HFFc6 (cell line): ENCODE measurements at regions not wholly inside any gene's neighbourhood (a gene's known extent, or its start where the extent isn't known, plus 50 kb on each side); places are given as distances from the start of the nearest gene placed in this dataset.

Experiments used
- DNase-seq: peaks from one replicate; pipeline ENCODE4 v3.0.0-alpha.2; 2018
- H3K27ac Mint-ChIP-seq: 2 replicates; pipeline ENCODE4 v1.8.0; 2020; ENCODE audit warnings: mild to moderate bottlenecking, mixed read lengths
- H3K27me3 Mint-ChIP-seq: 2 replicates; pipeline ENCODE4 v1.8.0; 2021; ENCODE audit warnings: mild to moderate bottlenecking, moderate library complexity, mixed read lengths; ENCODE audit not compliant: insufficient read depth
- H3K36me3 Mint-ChIP-seq: 2 replicates; pipeline ENCODE4 v1.8.0; 2021; ENCODE audit warnings: low read depth, mixed read lengths
- H3K4me1 Mint-ChIP-seq: 2 replicates; pipeline ENCODE4 v1.8.0; 2020; ENCODE audit warnings: low read depth, mixed read lengths
- H3K4me3 Mint-ChIP-seq: 2 replicates; pipeline ENCODE4 v1.8.0; 2020; ENCODE audit warnings: mild to moderate bottlenecking, moderate library complexity, mixed read lengths
- H3K9me3 Mint-ChIP-seq: 2 replicates; pipeline ENCODE4 v1.8.0; 2020; ENCODE audit warnings: mild to moderate bottlenecking, mixed read lengths
- TF ChIP-seq, protein P1 (sequence below): fragments of 200-600 bp; sonication (generic); IDR thresholded peaks from 2 replicates; pipeline ENCODE4 v1.5.0; 2021; ENCODE audit warnings: antibody characterized with exemption, mild to moderate bottlenecking

GRCh38 chr11:80632691-80633090 lies 1191.9 kb upstream of the TENM4 start:
- Mint-ChIP-seq H3K27ac (no peak overlapping the region), H3K4me3 (no peak overlapping the region), H3K4me1 (no peaks in the 10 kb centered on the region), H3K9me3 (peaks cover 31% of the 10 kb centered on the region), H3K27me3 (no peaks in the 10 kb centered on the region; the same call in 1 of the 2 replicates), H3K36me3 (no peaks in the 10 kb centered on the region)
- DNase-seq: no peak
- TF ChIP-seq, protein P1, sequence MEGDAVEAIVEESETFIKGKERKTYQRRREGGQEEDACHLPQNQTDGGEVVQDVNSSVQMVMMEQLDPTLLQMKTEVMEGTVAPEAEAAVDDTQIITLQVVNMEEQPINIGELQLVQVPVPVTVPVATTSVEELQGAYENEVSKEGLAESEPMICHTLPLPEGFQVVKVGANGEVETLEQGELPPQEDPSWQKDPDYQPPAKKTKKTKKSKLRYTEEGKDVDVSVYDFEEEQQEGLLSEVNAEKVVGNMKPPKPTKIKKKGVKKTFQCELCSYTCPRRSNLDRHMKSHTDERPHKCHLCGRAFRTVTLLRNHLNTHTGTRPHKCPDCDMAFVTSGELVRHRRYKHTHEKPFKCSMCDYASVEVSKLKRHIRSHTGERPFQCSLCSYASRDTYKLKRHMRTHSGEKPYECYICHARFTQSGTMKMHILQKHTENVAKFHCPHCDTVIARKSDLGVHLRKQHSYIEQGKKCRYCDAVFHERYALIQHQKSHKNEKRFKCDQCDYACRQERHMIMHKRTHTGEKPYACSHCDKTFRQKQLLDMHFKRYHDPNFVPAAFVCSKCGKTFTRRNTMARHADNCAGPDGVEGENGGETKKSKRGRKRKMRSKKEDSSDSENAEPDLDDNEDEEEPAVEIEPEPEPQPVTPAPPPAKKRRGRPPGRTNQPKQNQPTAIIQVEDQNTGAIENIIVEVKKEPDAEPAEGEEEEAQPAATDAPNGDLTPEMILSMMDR: no peak

- H3K4me1 Mint-ChIP-seq: no peaks in the 10 kb centered on the region
- no peaks in the 10 kb centered on the region for H3K36me3 Mint-ChIP-seq
- TF ChIP-seq, protein P1: no peak
- H3K9me3 Mint-ChIP-seq: peaks cover 33% of the 10 kb centered on the region
- no peak overlapping the region for H3K4me3 Mint-ChIP-seq
- DNase-seq: no peak
- H3K27ac Mint-ChIP-seq: no peak overlapping the region
- no peaks in the 10 kb centered on the region; the same call in 1 of the 2 replicates for H3K27me3 Mint-ChIP-seq
Observed at GRCh38 chr11:80632156-80632555, 1191.3 kb upstream of the TENM4 start.

DNA sequence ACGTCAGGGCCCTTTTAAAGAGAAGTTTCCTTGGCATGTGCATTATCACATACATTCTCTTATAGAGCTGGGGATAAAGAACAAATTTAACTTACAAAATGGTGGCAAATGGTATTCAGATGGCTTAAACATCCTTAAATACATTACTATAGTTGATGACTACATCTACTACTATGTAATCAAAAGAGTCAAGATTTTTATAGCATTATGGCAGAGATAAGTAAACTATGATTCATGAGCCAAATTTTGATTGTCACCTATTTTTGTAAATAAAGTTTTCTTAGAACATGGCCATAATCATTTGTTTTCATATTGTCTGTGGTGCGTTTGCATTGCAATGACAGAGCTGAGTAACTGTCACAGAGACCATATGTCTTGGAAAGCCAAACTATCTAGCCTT lies 1188.6 kb upstream of the TENM4 start:
- Mint-ChIP-seq H3K27me3 (no peaks in the 10 kb centered on the region), H3K27ac (no peak overlapping the region), H3K4me1 (no peaks in the 10 kb centered on the region), H3K36me3 (no peaks in the 10 kb centered on the region), H3K9me3 (peaks cover 26% of the 10 kb centered on the region), H3K4me3 (no peak overlapping the region)
- TF ChIP-seq, protein P1: no peak
- DNase-seq: no peak

DNA sequence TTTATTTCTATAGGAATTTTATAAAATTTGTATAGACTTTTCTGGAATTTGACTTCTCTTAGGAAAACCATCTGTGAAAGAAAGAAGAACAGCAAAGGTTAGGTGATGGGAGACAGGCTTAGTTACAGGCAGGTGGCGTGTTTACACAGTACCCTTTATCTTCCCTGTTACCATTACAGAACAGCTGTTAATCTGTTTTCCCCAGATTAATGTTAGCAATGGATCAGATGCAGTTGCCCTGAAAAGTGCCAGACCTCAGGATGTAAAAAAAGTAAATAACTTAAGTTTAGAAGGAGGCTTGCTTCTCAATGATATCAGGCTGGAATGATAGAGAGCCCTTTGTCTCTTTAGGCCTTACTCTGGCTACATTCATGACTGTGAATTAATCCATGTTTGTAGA lies 1186.5 kb upstream of the TENM4 start:
- DNase-seq: no peak
- H3K27ac Mint-ChIP-seq: no peak overlapping the region
- H3K36me3 Mint-ChIP-seq: no peaks in the 10 kb centered on the region
- H3K4me1 Mint-ChIP-seq: no peaks in the 10 kb centered on the region
- H3K4me3 Mint-ChIP-seq: no peak overlapping the region
- no peaks in the 10 kb centered on the region for H3K27me3 Mint-ChIP-seq
- TF ChIP-seq, protein P1: no peak
- H3K9me3 Mint-ChIP-seq: peaks cover 18% of the 10 kb centered on the region

- Mint-ChIP-seq H3K27ac (no peak overlapping the region), H3K36me3 (no peaks in the 10 kb centered on the region), H3K4me1 (no peaks in the 10 kb centered on the region), H3K4me3 (no peak overlapping the region), H3K9me3 (peaks cover 21% of the 10 kb centered on the region), H3K27me3 (no peaks in the 10 kb centered on the region)
- no peak for DNase-seq
- TF ChIP-seq, protein P1: no peak
Observed at GRCh38 chr11:80626721-80627120, 1185.9 kb upstream of the TENM4 start.

DNA sequence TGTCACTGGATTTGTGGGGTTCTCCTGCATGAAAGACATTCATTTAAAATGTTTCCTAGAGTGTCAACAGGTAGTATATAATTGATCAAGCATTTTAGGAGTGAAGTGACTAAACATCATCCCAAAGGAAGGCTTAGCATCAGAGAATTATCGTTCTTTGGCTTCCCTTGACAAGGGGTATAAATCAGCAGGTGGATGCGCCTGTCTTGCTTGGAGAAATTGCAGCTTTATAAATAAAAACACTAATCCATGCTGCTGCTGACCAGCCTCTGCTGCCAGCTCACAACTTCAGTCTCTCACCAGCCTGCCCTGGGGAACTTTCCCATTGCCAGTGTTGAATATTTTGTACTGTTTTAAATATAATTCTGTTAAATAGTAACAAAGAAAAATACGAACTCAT lies 1184.7 kb upstream of the TENM4 start:
- no peak for DNase-seq
- H3K4me1 Mint-ChIP-seq: no peaks in the 10 kb centered on the region
- TF ChIP-seq, protein P1: no peak
- H3K27ac Mint-ChIP-seq: no peak overlapping the region
- H3K27me3 Mint-ChIP-seq: no peaks in the 10 kb centered on the region
- no peak overlapping the region for H3K4me3 Mint-ChIP-seq
- peaks cover 25% of the 10 kb centered on the region for H3K9me3 Mint-ChIP-seq
- H3K36me3 Mint-ChIP-seq: no peaks in the 10 kb centered on the region
